Activated naive CD8-positive, alpha-beta T cell treated with anti-CD3 and anti-CD28 coated beads, Interleukin-2, amount 10 ng/mL, durations not matched to agents 7 days and 5 days (primary cell): ENCODE measurements at regions not wholly inside any gene's neighbourhood (a gene's known extent, or its start where the extent isn't known, plus 50 kb on each side); places are given as distances from the start of the nearest gene placed in this dataset.
"Not testable (repeated sequence)": the region's sequence is repeated elsewhere in the genome, so short reads cannot be mapped to it uniquely, and the experiment has no call there.

Source experiments
- ATAC-seq: fragments of 150-1000 bp; cut with Tn5 transposase; one replicate; pipeline ENCODE4 v1.10.0; 2021; ENCODE audit warnings: low read depth, moderate library complexity
- POLR2A ChIA-PET: fragments of 350-600 bp; sonication (Branson Sonifier 250); formaldehyde crosslinking; loops from one replicate; lab custom pipeline; 2021; ENCODE audit warnings: antibody characterized with exemption; lab: Charles Lee
- DNase-seq: peaks from one replicate; pipeline ENCODE4 v3.0.0; 2021
- H3K27ac Mint-ChIP-seq: one replicate; pipeline ENCODE4 v1.8.0; 2022; ENCODE audit warnings: mild to moderate bottlenecking, mixed read lengths
- H3K27me3 Mint-ChIP-seq: one replicate; pipeline ENCODE4 v1.8.0; 2022; ENCODE audit warnings: mild to moderate bottlenecking, moderate library complexity, mixed read lengths
- H3K36me3 Mint-ChIP-seq: one replicate; pipeline ENCODE4 v1.8.0; 2021; ENCODE audit warnings: mild to moderate bottlenecking, mixed read lengths
- H3K4me1 Mint-ChIP-seq: one replicate; pipeline ENCODE4 v1.8.0; 2021; ENCODE audit warnings: mixed read lengths
- H3K4me3 Mint-ChIP-seq: one replicate; pipeline ENCODE4 v1.8.0; 2022; ENCODE audit warnings: mild to moderate bottlenecking, moderate library complexity, mixed read lengths
- H3K9me3 Mint-ChIP-seq: one replicate; pipeline ENCODE4 v1.8.0; 2021; ENCODE audit warnings: mixed read lengths

DNA sequence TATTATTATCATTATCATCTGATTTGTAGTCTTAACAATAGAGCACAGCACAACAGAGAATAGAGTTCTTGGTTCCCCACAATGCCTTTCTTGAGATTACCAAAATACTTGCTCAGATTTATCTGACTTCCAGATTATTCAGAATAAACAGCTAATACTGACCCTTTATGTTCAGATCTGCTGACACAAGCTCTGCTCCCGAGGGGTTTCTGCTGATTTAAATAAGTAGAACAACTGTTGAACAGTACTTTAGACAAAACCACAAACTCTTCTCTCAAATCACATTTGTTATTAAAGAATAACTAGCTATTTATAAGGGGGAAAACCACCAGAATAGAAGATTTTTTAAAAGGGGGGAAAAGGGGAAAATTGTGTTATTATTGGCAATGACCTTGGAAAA, 380.2 kb upstream of the ATP11B start:
- POLR2A ChIA-PET, result no interaction called here
- Mint-ChIP-seq H3K4me3 (no peak overlapping the region), H3K9me3 (no peaks in the 10 kb centered on the region)

DNA sequence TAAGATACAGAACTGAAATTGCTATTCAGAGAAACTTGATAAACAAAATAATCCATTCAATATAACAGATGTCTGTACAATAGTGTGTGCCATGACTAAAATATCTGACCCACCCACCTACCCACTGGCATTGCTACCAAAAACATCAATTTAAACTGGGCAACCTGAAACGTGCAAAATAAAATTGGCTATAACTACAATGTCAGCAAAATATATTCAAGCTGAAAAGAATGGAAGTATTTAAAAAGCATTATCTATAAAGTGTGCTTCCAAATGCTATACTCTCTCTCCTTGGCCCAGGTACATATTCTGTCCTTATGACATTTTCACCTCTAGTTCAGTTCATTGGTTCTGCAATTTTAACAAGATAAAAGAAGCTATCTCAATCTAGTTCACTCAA, 379.6 kb upstream of the ATP11B start:
- H3K9me3 Mint-ChIP-seq, result no peaks in the 10 kb centered on the region
- H3K27me3 Mint-ChIP-seq, result no peaks in the 10 kb centered on the region
- no peak for DNase-seq
- POLR2A ChIA-PET, result no interaction called here
- ATAC-seq, result no peak
- no peak overlapping the region for H3K4me3 Mint-ChIP-seq
- no peaks in the 10 kb centered on the region for H3K4me1 Mint-ChIP-seq
- H3K36me3 Mint-ChIP-seq, result no peaks in the 10 kb centered on the region
- no peak overlapping the region for H3K27ac Mint-ChIP-seq

More for the DNA sequence above, 380.2 kb upstream of the ATP11B start:
- Mint-ChIP-seq H3K4me1 (no peaks in the 10 kb centered on the region), H3K27me3 (no peaks in the 10 kb centered on the region), H3K36me3 (no peaks in the 10 kb centered on the region), H3K27ac (no peak overlapping the region)
- DNase-seq, result no peak
- no peak for ATAC-seq

DNA sequence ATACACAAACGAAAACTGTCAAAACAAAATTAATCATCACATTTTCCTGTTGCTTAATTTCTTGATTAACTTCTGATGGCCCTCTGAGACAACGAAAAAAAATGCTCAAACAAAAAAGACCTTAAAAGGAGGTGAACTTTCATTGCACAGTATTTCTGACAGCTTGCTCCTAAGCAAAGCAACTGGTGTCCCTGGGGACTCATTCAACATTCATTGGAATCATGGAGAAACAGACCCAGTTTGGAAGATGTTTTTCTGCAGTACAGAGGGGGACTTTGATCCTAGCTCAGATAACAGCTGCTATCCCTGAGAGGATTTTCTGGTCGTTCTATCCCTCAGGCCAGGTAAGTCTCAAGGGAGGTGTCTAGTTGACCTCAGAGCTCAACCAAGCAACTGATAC, 378.7 kb upstream of the ATP11B start:
- Mint-ChIP-seq H3K9me3 (no peaks in the 10 kb centered on the region), H3K27ac (no peak overlapping the region), H3K27me3 (no peaks in the 10 kb centered on the region), H3K4me1 (no peaks in the 10 kb centered on the region), H3K4me3 (no peak overlapping the region), H3K36me3 (no peaks in the 10 kb centered on the region)
- ATAC-seq, result no peak
- POLR2A ChIA-PET, result no interaction called here
- no peak for DNase-seq

DNA sequence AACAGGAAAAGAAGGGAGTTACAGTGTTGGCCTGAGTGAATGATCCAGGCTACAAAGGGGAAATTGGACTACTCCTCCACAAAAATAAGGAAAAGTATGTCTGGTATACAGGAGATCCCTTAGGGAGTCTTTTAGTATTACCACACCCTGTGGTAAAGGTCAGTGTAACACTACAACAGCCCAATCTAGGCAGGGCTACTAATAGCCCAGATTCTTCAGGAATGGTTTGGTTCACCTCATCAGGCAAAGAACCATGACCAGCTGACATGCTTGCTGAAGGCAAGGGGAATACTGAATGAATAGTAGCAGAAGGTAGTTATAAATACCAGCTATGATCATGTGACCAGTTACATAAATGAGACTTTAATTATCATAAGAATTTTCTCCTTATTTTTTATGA, 372.6 kb upstream of the ATP11B start:
- no peaks in the 10 kb centered on the region for H3K36me3 Mint-ChIP-seq
- H3K9me3 Mint-ChIP-seq, result no peaks in the 10 kb centered on the region
- POLR2A ChIA-PET, result no interaction called here
- no peaks in the 10 kb centered on the region for H3K27me3 Mint-ChIP-seq
- no peak for DNase-seq
- no peak for ATAC-seq
- H3K4me1 Mint-ChIP-seq, result no peaks in the 10 kb centered on the region
- no peak overlapping the region for H3K27ac Mint-ChIP-seq
- no peak overlapping the region for H3K4me3 Mint-ChIP-seq

DNA sequence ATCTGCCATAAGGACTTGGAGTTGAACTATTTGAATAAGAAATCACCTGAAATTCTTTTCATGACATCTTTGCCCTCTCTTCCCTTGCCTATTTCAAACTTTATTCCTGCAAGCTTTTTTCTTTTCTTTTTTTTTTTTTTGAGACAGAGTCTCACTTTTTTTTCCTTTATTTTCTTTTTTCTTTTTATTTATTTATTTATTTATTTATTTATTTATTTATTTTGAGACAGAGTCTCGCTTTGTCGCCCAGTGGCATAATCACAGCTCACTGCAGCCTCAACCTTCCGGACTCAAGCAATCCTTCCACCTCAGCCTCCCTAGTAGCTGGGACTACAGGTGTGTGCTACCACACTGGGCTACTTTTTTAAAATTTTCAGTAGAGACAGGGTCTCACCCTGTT, 369.3 kb upstream of the ATP11B start:
- Mint-ChIP-seq H3K27me3 (no peaks in the 10 kb centered on the region), H3K9me3 (no peaks in the 10 kb centered on the region), H3K36me3 (no peaks in the 10 kb centered on the region), H3K4me1 (no peaks in the 10 kb centered on the region), H3K27ac (no peak overlapping the region), H3K4me3 (no peak overlapping the region)
- no peak for ATAC-seq
- no peak for DNase-seq
- POLR2A ChIA-PET, result no interaction called here

DNA sequence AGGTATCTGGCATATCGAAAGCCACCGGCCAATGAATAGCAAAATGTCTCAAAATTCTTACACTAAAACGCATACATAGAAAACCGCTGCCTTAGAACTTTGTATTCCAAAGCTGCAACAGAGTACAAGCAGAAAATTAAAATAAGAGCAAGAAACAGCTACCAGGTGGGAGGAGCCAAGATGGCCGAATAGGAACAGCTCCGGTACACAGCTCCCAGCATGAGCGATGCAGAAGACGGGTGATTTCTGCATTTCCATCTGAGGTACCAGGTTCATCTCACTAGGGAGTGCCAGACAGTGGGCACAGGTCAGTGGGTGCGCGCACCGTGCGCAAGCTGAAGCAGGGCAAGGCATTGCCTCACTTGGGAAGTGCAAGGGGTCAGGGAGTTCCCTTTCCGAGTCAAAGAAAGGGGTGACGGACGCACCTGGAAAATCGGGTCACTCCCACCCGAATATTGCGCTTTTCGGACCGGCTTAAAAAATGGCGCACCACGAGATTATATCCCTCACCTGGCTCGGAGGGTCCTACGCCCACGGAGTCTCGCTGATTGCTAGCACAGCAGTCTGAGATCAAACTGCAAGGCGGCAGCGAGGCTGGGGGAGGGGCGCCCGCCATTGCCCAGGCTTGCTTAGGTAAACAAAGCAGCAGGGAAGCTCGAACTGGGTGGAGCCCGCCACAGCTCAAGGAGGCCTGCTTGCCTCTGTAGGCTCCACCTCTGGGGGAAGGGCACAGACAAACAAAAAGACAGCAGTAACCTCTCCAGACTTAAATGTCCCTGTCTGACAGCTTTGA, 367.2 kb upstream of the ATP11B start:
- POLR2A ChIA-PET, ATAC-seq: not testable (repeated sequence)

DNA sequence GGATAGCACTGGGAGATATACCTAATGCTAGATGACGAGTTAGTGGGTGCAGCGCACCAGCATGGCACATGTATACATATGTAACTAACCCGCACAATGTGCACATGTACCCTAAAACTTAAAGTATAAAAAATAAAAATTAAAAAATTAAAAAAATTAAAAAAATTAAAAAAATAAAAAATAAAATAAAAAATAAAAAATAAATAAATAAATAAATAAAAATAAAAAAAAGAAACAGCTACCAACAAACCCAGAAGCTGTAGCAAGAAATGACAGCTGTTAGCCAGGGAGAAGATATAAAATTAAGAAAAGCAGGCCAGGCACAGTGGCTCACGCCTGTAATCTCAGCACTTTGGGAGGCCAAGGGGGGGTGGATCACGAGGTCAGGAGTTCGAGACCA, 361.3 kb upstream of the ATP11B start:
- H3K4me3 Mint-ChIP-seq, POLR2A ChIA-PET, H3K27me3 Mint-ChIP-seq, H3K9me3 Mint-ChIP-seq, H3K4me1 Mint-ChIP-seq, DNase-seq, ATAC-seq, H3K27ac Mint-ChIP-seq, H3K36me3 Mint-ChIP-seq: not testable (repeated sequence)

More for the DNA sequence above, 367.2 kb upstream of the ATP11B start:
- H3K4me1 Mint-ChIP-seq, H3K9me3 Mint-ChIP-seq, H3K36me3 Mint-ChIP-seq, H3K27ac Mint-ChIP-seq, H3K4me3 Mint-ChIP-seq, H3K27me3 Mint-ChIP-seq, DNase-seq: not testable (repeated sequence)

DNA sequence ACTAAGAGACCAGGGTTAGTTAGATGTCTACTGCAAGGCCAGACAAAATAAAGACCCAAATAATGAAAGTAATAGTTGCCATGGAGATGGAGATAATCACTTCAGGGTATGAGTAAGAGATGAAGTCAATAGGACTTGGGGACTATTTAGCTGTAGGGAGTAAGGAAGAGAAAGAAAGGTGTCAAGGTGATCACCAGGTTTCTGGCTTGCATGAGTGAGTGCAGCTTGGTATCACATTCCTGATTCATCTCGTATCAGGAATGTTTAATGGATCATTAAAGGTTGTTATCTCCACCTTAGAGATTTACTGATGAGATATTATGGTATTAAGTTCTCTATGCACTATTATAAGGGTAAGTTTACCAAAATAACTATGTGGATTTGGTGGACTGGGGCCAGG, 357.4 kb upstream of the ATP11B start:
- Mint-ChIP-seq H3K36me3 (no peaks in the 10 kb centered on the region), H3K4me3 (no peak overlapping the region), H3K4me1 (no peaks in the 10 kb centered on the region), H3K9me3 (no peaks in the 10 kb centered on the region), H3K27me3 (no peaks in the 10 kb centered on the region), H3K27ac (no peak overlapping the region)
- DNase-seq (no peak), ATAC-seq (no peak)
- POLR2A ChIA-PET, result no interaction called here

DNA sequence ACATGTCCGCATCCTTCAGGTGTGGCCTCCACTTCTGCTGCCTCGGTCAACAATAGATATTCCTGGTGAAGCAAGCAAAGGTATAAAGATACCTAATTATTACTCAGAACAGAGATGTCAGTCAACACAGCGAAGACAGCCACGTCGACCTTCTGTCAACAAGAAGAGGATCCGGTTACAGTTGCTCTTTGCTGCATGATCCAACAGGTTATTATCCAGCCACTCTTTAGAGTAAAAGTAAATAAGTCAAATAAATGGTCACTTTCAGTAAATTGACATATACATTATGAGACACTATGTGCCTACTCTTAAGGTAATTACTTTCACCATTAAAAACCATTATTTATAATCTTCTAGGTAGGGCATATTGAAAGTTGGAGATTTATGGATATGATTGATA, 356.8 kb upstream of the ATP11B start:
- DNase-seq (no peak), ATAC-seq (no peak)
- Mint-ChIP-seq H3K27me3 (no peaks in the 10 kb centered on the region), H3K9me3 (no peaks in the 10 kb centered on the region), H3K4me1 (no peaks in the 10 kb centered on the region), H3K4me3 (no peak overlapping the region), H3K27ac (no peak overlapping the region), H3K36me3 (no peaks in the 10 kb centered on the region)
- POLR2A ChIA-PET, result no interaction called here

DNA sequence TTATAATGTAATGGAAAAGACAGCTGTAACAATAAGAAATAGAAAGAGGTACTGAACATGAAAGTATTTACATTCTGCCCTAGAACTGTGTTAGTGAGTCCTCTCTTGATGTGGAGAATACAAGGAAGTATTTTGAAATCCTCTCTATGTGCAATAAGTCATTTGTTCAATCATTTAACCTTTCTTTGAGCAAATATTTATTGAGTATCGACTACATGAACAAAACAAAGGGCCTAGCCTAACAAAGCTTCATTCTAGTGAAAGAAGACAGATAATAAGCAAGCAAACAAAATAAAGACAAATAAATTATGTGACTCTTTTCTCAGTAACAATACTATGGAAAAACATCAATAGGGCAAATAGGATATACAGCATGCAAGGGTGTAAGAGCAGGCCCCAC, 354.9 kb upstream of the ATP11B start:
- H3K27ac Mint-ChIP-seq, result no peak overlapping the region
- no peaks in the 10 kb centered on the region for H3K27me3 Mint-ChIP-seq
- POLR2A ChIA-PET, result no interaction called here

DNA sequence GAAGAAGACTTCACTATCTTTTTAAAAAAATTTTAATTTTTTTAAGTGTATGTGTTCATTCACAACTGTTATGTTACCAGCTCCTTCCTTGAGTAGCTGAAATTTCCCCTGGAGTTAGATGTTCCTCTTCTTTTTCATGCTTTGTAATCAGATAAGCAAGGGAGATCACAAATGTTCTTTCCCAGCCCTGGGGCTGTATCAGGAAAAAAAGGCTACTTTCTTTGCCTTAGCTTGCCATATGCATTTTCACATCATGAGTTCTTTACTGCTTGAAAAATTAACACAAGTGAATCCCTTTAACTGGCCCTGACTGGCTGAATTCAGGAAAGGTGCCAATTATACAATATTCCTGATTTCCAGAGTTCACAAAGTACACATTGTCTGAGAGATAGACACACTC, 353.2 kb upstream of the ATP11B start:
- H3K9me3 Mint-ChIP-seq, result no peaks in the 10 kb centered on the region
- no peak overlapping the region for H3K27ac Mint-ChIP-seq
- DNase-seq (no peak), ATAC-seq (no peak)
- POLR2A ChIA-PET, result no interaction called here
- H3K36me3 Mint-ChIP-seq, result no peaks in the 10 kb centered on the region
- H3K4me1 Mint-ChIP-seq, result no peaks in the 10 kb centered on the region
- no peak overlapping the region for H3K4me3 Mint-ChIP-seq
- H3K27me3 Mint-ChIP-seq, result no peaks in the 10 kb centered on the region

More for the DNA sequence above, 354.9 kb upstream of the ATP11B start:
- Mint-ChIP-seq H3K4me3 (no peak overlapping the region), H3K4me1 (no peaks in the 10 kb centered on the region), H3K9me3 (no peaks in the 10 kb centered on the region), H3K36me3 (no peaks in the 10 kb centered on the region)
- no peak for DNase-seq
- ATAC-seq, result no peak

DNA sequence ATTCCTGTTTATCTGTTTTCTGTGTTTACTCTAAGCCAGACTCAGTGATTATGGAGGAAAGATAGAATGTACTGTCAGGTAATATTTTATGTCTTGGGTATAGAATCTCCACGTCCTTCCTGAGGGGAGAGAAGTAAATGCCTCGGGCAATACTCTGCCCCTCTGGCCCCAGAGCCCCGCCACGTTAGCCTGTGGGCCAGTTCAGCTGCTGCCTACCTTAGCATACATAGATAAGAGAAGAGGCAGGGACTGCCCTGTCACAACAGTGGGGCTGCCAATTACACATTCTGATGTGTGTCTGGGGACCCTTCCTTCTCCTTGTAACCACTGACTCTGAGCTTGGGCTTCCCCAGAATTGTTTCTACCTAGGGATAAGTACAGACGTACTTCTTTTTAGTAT, 347.7 kb upstream of the ATP11B start:
- Mint-ChIP-seq H3K9me3 (no peaks in the 10 kb centered on the region), H3K36me3 (no peaks in the 10 kb centered on the region), H3K4me1 (no peaks in the 10 kb centered on the region), H3K27me3 (no peaks in the 10 kb centered on the region), H3K27ac (no peak overlapping the region), H3K4me3 (no peak overlapping the region)
- no peak for ATAC-seq
- no peak for DNase-seq
- POLR2A ChIA-PET, result no interaction called here

DNA sequence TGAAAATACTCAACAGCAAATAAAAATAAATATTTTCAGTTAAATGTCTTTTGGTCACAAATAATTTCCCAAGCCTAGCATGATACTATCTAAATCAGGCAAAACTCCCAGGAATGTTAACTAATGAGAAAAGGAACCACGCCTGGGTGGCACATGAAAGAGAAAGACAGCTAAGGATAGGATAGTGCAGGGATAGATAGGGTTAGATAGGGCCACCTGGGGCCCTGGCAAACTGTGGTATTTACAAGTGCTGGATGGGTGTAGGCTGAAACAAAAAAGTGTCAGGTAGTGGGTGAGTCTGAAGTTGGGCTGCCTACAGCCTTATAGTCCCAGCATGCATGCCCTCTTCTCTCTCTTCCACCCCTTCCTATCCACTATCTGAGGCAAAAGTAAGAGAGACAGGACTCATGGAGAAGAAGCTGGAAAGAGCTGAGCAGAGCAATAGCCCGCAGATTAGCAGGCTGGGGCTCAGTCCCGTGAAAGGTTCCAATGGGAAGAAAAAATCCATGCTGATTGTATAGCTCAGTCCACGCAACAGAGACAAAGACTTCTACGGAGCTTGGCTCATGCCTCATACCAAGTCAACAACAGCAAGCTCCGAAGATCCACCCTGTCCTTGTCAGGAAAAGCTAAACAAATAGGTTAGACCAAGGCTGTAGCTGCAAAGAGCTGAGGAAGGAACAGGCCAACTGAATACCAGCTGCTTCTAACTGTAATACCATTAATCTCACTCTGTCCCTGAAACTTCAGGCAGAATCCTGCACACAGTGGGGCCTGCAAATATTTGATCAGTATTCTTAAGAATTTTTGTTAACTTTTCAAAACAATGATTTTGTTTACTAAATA, 342.1 kb upstream of the ATP11B start:
- ATAC-seq (no peak), DNase-seq (no peak)
- H3K9me3 Mint-ChIP-seq, result no peaks in the 10 kb centered on the region
- H3K4me1 Mint-ChIP-seq, result no peaks in the 10 kb centered on the region
- H3K27ac Mint-ChIP-seq, result no peak overlapping the region
- H3K4me3 Mint-ChIP-seq, result no peak overlapping the region
- no peaks in the 10 kb centered on the region for H3K27me3 Mint-ChIP-seq
- POLR2A ChIA-PET, result no interaction called here
- H3K36me3 Mint-ChIP-seq, result no peaks in the 10 kb centered on the region

DNA sequence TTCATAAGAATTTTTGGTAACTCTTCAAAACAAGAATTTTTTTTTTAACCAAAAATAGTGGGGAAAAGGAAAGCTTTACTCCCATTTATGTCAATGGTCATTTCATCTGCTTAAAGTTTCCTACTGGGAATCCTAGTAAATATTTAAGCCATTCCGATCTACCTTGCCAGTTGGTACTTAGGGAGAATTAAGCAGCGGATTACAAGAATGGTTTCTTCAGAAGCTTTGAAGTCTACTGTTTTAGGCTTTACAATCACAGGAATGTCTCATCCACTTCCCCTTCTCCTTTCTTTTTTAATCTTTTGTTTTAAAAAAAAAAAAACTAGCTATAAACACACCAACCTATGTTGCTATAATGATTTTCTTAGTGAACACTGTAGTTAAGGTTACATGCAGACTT, 341.4 kb upstream of the ATP11B start:
- H3K27ac Mint-ChIP-seq, result no peak overlapping the region
- POLR2A ChIA-PET, result no interaction called here
- ATAC-seq, result no peak
- H3K36me3 Mint-ChIP-seq, result no peaks in the 10 kb centered on the region
- no peaks in the 10 kb centered on the region for H3K4me1 Mint-ChIP-seq
- DNase-seq, result no peak
- no peak overlapping the region for H3K4me3 Mint-ChIP-seq
- no peaks in the 10 kb centered on the region for H3K27me3 Mint-ChIP-seq
- H3K9me3 Mint-ChIP-seq, result no peaks in the 10 kb centered on the region
